SK-N-SH treated with all-trans-retinoic acid at 6 μM for 48 hours (cell line): ENCODE measurements at regions not wholly inside any gene's neighbourhood (a gene's known extent, or its start where the extent isn't known, plus 50 kb on each side); places are given as distances from the start of the nearest gene placed in this dataset.

Experiments used
- BACH2 ChIP-seq: fragments of 250-450 bp; sonication (Bioruptor Pico); IDR thresholded peaks from 2 replicates; pipeline ENCODE4 v1.9.0; 2021; ENCODE audit warnings: mild to moderate bottlenecking, borderline replicate concordance
- ISL1 ChIP-seq: fragments of 250-450 bp; sonication (Bioruptor Pico); IDR thresholded peaks from 2 replicates; pipeline ENCODE4 v2.1.2; 2022; ENCODE audit warnings: mild to moderate bottlenecking, moderate library complexity
- RARB ChIP-seq: fragments of 250-450 bp; sonication (Bioruptor Pico); IDR thresholded peaks from 2 replicates; pipeline ENCODE4 v1.8.0; 2021; ENCODE audit warnings: mild to moderate bottlenecking, moderate library complexity
- TOX ChIP-seq: fragments of 250-450 bp; sonication (Bioruptor Pico); IDR thresholded peaks from 2 replicates; pipeline ENCODE4 v1.8.0; 2021; ENCODE audit warnings: mild to moderate bottlenecking, moderate library complexity, borderline replicate concordance
- ZFP30 ChIP-seq: fragments of 450-650 bp; formaldehyde crosslinking; IDR thresholded peaks from 2 replicates; pipeline ENCODE4 v1.5.0; 2022; ENCODE audit warnings: mild to moderate bottlenecking, moderate library complexity

DNA sequence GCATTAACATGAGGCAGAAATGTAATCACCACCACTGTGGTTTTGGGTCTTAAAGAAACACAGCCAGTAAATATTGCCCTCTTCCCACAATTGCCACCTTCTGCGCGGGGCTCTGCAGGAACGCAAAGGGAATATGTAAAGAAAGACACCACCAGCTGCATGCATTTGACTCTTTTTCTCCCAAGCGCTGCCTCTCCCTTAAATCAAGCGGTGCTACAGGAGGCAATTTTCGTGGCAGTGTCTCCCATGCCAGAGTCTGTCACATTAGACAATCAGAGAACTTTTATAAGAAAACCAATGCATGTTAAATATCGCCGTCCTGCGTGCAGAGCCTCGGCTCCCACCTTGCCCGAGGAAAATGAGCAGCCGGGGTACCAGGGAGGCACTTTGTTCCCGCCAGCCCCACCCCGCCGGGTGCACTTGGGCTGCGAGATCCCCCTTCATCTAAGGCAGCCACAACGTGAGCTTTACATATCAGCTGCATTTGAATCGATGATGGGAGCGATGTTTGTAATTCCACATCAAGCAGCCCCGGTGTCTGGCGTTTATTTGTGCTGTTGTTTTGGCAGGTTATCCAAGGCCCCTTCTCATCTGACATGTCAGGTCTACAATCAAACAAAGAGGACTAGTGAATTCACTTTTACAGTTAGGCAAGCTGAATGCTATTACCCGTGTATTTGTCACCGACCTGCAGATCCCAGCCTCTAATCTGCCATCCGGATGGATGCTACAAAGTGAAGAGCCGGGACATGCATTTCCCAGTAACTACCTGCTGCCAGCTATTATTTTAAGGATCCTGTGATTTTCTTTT, 72.3 kb upstream of the MGMT start:
- TF ChIP-seq ZFP30 (no peak), TOX (CRISPR knock-in tag) (no peak), RARB (no peak), BACH2 (no peak), ISL1 (CRISPR knock-in tag) (no peak)
